HG02885 (cell line): ENCODE measurements at regions not wholly inside any gene's neighbourhood (a gene's known extent, or its start where the extent isn't known, plus 50 kb on each side); places are given as distances from the start of the nearest gene placed in this dataset.

Experiments used
- ATAC-seq: cut with Tn5 transposase; IDR thresholded peaks from one replicate; pipeline ENCODE4 v1.9.1; 2021; ENCODE audit warnings: mild to moderate bottlenecking; ENCODE audit not compliant: unreplicated experiment, poor library complexity

DNA sequence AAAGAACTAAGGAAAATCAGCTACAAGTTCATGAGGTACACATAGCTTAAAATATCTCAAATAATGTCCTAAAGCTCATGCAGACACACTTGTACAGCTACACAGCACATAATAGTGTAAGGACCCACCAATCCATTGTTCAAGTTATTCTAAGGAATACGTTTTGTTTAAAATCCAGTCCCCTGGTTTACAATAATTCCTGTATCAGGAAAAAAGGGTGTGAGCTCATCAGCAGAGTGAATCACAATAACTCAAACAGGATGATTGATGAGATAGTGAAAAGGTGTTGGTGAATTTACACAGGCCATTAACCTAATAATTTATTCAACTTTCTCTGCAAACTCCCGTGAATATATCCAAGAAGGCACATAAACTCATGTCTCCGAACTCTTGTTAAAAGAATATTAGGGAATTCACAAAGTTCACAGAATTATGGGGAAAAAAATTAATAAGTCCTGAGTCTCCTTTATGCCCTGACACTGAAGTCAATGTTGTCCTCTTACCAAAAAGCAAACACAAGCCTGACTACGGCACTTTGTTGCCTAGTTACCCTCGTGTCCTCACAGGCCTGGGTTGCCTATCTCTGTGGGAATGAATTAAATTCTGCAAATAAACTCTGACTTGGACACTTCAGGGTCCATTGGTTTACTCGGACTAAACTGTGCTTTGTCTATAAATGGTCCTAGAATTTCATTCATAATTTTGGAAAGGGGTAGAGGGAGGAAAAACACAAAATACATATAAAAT lies 142.8 kb upstream of the PDE4D start:
- ATAC-seq: no peak

DNA sequence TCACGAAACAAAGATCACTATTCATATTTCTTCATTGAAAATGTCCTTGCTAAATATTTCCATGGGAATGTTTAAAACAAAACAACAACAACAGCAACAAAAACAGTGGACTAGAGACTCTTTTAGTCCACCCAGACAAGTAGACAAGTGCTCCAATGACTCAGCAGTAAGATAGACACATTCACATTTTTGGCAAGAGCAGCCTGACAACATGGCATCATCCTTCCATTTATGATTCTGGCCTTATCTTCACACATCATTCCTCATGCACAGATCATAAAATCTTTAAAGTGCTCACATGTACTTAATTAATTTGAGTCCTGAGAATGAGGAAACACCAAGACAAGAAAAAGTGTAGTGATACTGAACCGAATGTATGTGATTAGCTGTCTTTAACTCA lies 132.6 kb upstream of the PDE4D start:
- no peak for ATAC-seq

DNA sequence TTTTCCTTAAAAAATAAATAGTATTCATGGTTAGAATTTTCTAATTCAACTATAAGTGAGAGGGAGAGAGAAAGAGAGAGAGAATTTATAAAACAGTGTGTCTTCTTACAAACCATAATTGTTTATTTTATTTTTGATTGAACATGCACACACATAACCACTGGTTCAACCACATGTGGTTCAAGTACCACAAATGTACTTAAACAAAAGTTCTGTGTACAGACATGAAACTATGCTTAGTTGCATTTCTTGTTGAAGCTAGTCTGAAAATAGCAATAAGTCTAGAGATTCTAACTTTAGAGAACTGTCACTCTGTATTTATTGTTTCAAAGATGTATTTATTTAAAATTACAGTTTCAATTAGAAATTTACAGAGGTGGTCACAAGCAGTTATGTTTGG lies 130.6 kb upstream of the PDE4D start:
- no peak for ATAC-seq

DNA sequence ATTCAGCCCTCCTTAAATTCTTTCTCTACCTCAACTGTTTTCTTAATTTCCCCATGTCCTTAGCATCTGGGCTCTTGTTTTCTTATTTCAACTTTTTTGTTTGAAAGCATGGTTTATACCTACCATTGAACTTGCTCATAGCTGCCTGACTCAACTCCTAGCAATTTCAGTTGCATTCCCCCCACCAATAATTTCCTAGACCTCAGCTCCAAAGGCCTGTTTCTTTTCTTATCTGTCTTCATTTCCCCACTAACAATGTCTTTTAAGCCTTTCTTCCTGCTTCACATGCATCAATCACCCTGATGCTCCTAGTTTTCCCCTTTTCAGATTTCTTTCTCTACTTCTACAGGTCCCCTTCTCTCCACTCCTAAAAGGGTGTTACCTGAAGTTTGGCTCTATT lies 129.7 kb upstream of the PDE4D start:
- ATAC-seq: no peak

DNA sequence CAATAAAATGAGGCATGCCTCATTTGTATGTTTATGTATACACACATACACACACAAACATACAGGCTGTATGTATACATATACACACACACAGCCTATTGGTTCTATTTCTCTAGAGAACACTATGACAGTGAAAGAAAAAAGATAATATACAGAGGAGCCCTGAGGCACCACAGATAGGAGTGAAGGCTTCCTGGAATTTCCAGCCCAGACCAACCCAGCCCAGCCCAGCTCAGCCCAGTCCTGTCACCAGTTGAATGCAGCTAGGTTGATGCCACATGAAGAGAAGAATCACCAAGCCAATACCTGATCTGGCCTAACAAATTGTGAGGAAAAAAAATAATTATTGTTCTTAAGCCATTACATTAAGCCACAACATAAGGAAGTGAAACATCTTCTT lies 126.9 kb upstream of the PDE4D start:
- ATAC-seq: no peak

DNA sequence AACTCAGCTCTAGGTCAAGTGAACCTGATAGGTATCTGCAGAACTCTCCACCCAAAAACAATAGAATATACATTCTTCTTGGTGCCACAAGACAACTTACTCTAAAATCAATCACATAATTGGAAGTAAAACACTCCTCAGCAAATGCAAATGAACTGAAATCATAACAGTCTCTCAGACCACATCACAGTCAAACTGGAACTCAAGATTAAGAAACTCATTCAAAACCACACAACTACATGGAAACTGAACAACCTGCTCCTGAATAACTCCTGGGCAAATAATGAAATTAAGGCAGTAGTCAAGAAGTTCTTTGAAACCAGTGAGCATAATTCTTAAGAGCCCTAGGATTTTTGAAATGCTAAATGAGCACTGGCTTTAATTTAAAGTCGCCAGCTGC lies 125.4 kb upstream of the PDE4D start:
- peak; percentile 33 for ATAC-seq

DNA sequence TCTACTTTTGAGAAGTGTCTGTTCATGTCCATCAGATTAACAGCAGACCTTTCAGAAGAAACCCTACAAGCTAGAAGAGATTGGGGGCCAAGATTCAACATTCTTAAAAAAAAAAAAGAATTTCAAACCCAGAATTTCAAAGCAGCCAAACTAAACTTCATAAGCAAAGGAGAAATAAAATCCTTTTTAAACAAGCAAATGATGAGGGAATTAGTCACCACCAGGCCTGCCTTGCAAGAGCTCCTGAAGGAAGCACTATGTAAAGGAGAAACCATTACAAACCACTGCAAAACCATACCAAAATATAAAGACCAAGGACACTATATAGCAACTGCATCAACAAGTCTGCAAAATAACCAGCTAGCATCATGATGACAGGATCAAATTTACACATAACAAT lies 124.6 kb upstream of the PDE4D start:
- no peak for ATAC-seq

DNA sequence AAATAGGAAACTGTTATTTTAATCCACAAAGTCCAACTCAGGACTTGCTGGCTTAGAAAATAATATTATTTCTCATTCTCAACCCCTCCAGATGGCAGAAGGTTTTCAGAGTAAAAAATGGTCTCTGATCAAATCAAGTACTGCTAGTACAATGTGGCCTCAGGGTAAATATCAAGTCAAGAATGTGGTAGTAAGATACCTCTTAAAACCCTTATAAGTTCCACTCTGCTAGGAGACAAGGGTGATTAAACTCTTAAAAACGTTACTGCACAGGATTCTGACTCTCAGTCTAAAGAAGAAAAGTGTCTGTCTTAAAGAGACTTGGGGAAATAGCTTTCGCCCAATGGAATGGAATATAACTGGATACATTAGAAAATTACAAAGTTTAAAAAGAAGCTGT lies 120.8 kb upstream of the PDE4D start:
- ATAC-seq: no peak

DNA sequence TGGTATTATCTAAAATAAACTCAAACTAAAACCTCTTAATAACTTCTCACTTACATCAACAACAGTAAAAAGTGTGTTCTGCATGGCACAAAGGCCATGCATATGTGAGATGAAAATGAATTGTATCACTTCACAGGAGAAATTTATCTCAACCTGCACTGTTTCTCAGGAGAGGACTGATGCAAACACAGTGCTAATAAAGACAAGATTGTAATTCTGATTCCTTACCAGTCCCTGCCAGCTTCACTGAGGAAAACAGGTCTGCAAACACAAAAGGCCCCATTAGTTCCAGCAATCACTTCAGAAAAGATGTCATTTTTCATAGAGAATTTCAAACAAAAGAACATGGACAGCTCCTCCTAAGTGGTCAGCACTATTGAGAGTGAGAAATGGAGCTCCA lies 117.3 kb upstream of the PDE4D start:
- no peak for ATAC-seq

DNA sequence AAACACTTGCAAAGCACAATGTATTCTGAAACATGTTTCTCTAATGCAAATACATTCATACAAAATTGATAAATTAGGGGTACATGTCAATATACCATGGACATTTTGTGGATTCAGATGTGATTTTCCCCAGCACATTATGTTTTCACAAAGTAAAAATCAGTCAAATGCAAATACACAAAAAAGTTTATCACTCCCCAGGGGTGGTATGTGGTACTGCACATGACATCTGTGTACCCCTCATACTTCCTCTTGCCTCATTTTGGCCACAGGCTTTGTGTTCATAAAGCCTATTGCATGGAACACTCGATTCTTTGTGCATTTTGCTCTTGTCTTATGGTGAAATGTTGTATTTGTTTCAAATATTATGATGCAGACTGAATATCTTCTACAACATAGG lies 116.8 kb upstream of the PDE4D start:
- ATAC-seq: no peak

DNA sequence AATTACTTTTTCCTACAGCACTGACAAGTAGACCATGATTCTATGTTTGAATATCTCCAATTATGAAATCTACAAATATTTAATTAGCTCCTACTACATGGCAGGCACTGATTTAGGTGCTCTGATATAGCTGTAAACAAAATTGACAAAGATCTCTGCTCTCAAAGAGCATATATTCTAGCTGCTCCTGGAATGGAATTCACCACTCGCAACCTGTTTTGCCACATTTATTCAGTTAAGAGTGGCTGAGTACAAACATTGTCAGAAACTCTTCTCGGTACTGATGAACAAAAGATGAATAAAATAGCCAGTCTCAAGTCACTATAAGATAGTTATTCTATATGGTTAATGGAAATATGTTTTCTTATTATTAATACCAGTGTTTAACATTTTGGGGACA lies 114.2 kb upstream of the PDE4D start:
- no peak for ATAC-seq

DNA sequence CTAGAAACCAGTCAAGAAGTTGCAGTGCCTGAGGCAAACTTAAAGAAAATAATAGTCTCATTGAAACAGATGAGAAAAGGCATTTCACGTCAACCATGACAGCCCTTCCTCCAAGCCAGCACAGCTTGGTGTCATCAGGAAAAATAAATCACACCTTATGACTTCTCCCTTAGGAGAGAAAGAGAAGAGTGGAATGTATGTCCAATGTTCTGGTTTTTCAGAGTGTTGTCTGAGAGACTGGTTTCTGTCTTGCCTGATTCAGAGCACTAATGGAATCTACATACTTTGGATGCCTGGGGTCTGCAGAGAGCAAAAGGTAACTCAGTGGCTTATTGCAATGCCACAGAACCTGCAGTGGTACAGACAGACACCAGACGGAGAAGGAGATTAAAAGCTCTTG lies 105.5 kb upstream of the PDE4D start:
- no peak for ATAC-seq

DNA sequence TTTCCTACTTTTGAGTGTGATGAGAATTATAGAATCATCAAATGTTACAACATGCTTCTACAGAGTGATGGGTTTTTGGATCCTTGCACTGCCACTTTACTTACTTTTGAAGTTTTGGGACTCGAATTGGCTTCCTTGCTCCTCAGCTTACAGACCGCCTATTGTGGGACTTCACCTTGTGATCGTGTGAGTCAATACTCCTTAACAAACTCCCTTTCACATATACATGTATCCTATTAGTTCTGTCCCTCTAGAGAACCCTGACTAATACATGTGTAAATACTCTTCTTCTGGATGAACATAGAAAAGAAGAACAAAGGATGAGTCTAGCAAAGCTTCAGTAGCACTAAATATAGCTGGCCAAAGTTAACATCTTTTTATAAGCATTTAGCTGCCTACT lies 98.7 kb upstream of the PDE4D start:
- no peak for ATAC-seq

DNA sequence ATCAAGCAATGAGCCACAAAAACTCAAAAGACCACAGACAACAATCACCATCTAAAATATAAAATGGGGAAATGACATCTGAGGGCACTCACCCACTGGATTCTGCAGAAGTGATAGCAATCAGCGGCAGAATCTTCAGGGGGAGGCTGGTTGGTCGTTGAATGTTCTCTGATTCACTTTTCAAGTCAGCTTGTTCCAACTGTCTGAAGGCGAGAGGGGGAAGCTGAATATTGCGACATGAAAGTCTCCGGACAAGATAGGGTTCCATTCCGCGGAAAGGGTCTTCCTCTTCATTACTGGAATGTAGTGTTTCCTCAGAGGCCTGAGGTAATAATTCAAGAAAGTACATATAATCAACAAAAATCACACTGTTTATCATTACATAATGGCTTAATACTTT lies 94.9 kb upstream of the PDE4D start:
- ATAC-seq: no peak

DNA sequence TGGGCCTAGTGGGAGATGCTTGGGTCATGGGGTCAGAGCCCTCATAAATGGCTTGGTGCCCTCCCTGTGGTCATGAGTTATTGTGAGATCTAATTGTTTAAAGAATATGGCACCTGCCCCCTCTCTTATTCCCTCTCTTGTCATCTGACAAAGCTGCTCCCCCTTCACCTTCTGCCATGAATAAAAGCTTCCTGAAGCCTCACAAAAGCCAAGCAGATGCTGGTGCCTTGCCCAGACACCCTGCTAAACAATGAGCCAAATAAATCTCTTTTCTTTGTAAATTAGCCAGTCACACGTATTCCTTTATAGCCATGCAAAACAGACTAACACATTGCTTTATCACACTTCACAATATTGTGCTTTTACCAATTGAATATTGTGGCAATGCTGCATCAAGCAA lies 82.8 kb upstream of the PDE4D start:
- no peak for ATAC-seq

DNA sequence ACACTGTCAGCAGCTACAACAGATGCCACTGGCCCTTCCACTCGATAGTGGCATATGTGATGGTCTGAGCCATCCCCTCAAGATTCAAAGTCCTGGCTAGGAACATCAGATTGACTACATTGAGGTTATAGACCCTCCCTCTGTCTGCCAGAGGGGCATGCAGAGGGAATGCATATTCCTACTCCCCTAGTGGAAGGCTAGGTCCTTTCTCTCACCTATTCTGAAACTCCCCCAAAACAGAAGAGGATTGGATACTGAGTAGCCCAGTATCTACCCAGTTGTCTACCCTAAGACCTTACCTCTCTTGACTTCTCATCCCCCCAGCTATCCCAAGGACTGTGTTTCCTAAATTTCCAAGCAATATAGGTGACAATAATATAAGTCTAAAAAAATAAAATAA lies 78.5 kb upstream of the PDE4D start:
- no peak for ATAC-seq

DNA sequence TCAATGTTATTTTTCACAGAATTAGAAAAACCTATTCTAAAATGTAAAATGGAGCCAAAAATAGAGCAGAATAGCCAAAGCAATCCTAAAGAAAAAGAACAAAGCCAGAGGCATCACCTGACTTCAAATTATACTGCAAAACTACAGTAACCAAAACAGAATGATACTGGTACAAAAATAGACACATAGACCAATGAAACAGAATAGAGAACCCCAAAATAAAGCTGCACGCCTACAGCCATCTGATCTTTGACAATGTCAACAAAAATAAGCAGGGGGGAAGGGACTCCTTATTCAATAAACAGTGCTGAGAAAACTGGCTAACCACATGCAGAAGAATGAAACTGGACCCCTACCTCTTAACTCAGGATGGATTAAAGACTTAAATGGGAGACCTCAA lies 65.8 kb upstream of the PDE4D start:
- no peak for ATAC-seq

DNA sequence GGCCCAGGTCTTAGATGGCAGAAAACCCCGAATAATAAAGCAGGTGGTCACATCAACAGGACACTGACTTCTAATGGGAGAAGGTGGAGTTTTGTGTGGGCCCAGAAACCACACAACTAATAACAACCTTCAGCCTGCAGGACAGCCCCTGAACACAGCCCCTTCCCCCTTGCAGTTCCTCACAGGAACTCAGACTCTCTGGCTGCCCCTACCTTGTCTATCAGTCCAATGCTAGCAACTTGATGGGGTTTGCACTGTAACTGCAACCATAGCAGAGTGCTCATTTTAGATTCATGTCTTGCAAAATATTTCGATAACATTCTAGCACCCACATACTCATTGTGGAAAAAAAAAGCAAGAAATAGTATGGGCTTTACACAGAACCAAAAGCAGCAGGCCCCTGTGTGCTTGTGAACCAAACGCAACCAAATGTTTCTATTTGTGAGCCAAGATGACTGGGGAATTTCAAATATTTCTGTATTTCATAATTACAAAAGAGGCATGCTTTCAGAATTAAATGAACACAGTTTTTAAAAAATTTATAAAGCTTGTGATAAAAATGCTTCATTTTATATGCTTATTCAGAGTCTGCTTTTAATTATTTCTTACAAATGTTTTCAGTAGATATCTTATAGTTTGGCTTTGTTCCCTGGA lies 62.7 kb upstream of the PDE4D start:
- ATAC-seq: no peak

DNA sequence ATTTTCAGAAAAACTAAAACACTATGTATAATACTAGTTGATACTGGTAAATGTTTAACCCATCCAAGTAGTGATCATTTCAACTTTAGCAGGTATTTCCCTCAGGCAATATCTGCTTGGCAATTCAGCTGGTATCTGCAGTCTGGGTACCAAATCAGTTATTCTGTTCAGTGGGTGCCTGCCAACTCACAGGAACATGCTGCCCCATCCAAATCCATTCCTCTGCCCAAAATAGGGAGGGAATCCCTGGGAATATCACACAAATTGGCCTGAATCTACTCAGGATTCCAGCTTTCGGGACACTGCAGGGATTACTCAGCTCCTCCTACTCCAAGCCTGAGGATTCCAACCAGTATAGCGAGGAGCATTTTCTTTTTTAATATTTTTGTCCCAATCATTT lies 61.7 kb upstream of the PDE4D start:
- no peak for ATAC-seq

DNA sequence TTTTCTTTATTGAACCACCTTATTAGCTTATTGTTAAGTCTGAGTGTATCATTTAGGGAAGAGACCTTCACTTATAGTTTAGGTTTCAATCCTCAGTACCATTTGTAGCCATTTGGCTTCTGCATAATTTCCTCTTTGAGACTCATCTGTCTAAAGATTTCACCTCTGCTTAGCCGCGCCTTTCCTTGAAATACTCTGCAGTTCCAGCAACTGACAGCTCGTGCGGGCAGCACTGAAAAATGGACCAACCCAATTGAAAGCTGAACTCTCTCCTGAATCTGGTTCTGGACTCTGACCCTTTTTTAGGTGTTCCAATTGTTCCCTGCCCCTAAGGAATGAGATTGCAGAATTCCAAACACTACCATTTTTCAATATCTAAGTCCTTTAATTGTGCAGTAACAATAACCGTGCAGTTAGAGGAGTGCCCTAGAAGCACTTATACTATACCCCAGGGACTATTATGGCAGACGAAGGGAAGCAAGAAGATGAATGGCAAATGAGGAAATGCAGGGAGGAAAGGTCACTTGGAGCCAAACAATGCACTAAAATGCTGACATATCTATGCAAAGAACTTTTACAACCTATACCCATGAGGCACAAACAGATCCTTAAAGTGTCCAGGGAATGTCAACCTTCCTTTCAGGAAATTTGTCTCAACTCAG lies 50.1 kb upstream of the PDE4D start:
- no peak for ATAC-seq
